Myocyte (in vitro differentiated cells): ENCODE measurements at regions not wholly inside any gene's neighbourhood (a gene's known extent, or its start where the extent isn't known, plus 50 kb on each side); places are given as distances from the start of the nearest gene placed in this dataset.
"Not testable (repeated sequence)": the region's sequence is repeated elsewhere in the genome, so short reads cannot be mapped to it uniquely, and the experiment has no call there.

Source experiments
- DNase-seq: peaks from one replicate; pipeline ENCODE4 v3.0.0-alpha.2; 2012; ENCODE audit warnings: low read depth

DNA sequence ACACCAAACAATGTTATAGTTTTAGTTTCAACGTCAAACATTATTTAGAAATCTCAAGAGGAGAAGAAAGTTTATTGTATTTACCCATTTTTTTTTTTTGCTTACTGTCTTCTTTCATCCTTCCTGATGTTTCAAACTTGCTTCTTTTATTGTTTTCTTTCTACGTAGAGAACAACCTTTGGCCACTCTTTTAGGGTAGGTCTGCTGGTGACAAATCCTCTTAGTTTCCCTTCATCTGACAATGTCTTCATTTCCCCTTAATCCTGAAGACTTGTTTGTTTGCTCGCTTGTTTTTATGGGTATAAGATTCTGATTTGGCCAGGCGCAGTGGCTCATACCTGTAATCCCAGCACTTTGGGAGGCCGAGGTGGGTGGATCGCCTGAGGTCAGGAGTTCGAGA is 89.1 kb downstream of the RHOU start:
- DNase-seq: no peak

DNA sequence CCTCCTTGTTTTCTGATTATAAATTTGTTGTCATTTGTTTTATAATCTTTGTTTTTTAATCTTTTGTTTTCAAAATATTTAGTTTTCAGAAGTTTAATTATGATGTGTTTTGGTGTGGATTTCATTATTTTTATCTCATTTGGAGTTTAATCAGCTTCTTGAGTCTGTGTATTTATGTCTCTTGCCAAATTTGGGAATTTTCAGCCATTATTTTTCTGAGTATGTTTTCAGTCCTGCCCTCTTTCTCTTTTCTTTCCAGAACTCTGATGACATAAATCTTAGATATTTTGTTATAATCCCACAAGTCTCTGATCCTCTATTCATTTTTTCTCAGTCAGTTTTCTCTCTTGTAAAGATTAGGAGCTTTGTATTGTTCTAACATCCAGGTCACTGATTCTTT is 89.8 kb downstream of the RHOU start:
- DNase-seq: no peak

DNA sequence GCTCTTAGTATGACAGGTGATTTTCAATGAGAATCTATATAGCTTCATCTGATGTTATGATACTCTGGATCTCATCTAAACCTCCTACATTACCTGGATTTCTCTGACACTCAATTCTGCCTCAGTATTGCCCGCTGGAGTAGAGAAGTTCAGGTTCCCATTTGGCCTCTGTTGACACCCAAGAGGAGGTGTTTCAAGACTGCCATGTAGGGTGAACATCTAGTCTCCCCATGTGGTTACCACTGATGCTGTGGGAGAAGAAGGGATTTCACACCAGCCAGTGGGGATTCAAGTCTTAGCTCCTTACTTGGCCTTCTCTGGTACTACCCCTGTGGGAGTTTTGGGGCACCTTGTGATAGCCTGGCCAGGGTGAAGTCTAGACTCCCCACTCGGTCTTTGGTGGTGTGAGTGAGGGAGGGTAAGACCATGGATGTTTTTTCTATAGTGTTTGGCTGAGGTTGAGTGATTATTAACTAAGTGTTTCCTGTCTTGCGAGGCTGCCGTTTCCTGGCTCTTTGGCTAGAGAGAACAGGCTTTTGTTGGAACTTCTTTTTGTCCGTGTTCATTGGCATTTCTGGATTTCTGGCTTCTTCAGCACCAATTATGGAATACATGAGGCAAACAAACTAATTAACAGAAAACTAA is 90.7 kb downstream of the RHOU start:
- no peak for DNase-seq

DNA sequence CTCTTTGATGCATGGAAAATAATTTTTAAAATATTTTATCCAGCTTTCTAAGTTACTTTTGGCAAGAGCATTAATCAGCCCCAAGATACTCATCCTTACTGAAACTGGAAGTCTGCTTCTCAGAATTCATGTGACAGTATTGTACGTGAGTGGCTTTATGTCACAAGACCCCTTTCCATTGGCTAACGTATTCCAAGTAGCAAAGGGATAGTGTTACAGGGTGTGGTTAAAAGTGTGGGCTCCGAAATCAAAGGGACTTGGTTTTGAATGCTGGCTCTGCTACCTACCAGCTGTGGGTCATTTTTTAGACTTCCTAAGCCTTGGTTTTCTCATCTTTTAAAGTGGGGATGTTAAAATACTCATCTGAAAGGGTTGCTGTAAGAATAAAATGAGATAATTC is 91.7 kb downstream of the RHOU start:
- no peak for DNase-seq

DNA sequence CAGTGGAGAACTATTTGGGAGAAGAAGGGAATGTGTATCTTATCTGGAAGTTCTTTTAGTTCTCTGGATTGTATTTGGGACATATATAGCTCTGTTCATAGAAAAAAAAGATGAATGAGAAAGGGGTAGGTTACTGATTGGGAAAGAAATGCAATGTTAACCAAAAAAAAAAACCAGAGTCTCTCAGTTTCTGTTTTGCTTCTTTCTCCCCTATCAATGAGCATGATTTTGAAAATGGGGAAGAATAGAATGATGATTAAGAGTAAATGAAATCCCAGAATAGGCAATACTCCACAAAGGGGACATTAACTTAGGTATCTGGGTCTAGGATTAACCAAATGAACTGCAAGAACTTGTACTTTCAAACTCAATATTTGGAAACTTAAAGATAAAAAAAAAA is 92.9 kb downstream of the RHOU start:
- no peak for DNase-seq

DNA sequence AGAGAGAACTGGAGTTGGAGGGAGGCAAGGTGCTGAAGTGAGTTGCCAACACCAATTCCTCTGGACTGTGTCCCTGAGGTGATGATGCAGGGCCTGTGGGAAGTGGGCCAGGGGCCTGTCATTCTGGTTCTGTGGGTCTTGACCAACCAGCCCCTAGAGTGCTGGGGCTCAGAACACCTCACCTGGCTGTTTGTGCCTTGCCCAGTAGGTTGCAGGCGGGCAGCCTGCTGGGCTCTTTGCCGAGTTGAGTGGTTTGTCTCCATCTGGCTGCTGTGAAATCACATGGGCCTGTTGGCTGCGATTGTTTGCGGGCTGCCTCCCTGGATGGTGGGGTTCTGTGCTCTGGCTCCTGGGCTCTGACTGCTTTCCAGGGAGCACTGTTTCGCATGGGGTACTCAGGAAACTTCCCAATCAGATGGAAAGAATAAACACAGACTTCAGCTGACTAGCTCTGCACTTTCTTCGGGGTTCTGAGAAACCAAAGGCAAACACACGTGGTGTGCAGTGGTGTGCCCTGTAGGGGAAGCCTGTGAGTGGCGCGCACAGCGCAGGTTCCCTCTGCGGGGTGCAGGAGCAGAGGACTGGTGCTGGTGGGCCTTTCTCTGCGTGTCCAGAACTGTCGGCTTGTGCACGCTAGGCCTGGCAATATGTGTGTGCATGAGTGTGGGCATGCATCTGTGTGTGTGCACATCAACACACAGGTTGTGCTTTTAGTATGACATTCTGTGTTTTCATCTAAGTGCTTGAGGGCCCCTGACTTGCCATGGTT is 95.1 kb downstream of the RHOU start:
- no peak for DNase-seq

DNA sequence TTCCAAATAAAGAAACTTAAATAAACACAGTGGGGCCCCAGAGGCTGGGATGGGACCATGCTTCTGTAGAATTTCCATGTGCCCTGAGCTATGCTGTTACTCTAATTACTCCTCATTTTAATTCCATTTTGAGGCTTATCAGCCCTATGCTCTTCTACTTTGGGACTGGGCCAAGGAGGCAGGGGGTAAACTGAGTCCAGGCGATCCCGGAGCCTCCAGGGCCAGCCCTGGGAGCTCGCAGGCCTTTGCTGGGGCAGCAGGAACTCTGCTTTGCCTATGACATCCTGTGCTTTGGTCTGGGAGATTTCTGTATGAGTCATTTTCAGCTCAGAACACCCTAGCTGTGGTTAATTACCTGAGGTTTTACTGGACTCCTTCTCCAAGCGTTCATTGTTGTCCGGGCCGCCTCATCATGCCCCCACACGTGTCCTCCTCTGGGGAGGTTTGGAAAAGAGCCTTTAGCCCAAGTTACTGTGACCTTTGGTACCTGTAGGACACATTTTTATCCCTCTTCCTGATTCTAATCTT is 95.7 kb downstream of the RHOU start:
- no peak for DNase-seq

DNA sequence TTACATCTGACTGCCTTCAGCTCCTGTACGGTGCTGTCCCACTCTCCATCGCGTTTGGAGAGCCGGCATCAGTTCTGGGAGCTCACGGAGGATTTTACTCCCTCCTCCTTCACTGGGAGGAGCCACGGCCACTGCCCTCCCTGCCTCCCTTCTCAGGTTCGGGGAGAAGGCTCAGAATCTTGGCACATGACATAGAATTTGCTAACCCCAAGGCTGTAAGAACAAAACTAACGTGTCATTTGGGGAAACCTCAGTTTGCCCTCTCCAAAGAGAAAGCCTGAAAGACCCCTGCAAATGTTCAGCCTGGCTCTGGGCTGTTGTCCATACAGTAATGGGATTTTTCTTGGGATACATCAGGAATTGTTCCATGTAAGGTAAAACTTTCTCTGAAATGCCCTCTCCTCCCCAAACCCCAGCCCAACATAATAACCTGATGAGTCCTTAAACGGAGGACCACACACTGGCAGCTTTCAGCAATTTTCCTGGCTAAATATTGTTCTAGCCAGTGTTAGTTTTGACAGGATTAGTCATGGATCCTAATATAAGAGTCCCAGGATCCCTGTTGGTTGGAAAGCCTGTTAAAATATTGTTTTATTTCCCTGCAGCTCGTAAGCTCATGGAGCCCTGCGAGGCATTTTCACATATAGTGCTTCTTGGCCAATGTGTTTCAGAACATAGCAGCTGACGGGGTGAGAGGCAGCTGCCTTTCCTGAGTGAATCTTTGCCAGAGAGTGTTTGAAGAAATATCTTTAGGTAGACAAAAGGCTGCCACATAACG is 98.8 kb downstream of the RHOU start:
- DNase-seq: no peak

DNA sequence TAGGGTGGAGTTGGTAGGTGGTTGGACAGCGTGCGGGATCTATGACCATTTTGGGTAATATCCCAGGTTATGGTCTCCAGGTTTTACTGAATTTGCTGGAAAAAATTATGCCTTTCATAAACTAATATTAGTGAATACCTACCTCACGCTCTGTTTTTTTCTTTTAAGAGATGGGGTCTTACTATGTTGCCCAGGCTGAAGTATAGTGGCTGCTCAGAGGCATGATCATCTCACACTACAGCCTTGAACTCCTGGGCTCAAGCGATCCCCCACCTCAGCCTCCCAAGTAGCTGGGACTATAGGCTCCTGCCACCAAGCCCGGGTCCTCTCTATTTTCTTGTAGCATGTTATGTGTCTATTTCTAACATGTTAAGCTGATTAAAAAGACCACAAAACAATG is 100.2 kb downstream of the RHOU start:
- no peak for DNase-seq

DNA sequence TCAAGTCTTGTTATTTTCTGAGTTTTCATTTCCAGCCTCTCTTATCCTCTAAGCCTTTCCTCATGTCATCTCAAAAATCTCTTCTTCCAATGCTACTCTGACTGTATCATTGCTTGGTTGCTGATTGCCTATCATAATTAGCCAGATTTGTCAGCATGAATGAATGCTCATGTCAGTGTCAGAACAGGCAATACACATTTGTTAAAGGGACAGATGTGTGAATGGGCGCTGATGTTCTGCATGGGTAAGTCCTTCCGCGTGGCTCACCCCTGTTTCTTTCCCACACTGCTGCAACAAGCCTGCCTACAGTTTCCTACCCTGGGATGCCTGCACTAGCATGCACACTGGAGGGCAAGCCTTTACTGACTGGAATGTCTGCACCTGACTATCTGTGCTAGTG is 100.6 kb downstream of the RHOU start:
- DNase-seq: no peak

DNA sequence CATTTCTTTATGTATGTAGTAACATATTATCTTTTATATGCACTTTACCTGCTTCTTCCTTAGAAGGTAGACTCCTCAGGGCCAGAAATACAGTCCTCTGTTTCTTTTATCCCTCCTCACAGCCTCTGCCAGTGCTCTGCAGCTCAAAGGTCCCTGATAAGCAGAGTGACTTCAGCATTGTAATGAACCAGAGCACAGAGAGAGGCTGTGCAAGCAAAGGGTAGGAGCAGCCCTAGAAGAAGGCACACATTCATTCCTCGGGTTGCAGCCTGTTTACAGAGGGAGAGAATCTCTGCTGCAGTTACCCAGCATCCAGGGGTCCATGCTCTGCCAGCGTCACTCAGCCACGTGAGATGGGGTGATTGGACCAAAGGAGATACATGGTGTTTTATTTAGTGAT is 101.1 kb downstream of the RHOU start:
- DNase-seq: no peak

DNA sequence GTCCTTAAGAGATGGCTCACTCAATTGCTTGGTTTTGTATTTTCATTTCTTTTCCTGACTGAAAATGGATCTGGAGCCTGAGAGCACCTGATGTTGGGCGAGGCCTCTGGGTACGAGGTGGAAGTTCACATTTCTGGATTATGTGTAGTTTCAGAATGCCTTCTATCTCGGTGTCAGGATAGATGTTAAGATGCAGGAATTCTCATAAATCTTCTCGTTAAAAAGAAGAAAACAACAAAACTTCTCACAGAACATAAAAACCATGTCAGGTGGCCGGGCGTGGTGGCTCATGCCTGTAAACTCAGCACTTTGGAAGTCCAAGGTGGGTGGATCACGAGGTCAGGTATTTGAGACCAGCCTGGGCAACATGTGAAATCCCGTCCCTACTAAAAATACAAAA is 101.8 kb downstream of the RHOU start:
- DNase-seq: no peak

DNA sequence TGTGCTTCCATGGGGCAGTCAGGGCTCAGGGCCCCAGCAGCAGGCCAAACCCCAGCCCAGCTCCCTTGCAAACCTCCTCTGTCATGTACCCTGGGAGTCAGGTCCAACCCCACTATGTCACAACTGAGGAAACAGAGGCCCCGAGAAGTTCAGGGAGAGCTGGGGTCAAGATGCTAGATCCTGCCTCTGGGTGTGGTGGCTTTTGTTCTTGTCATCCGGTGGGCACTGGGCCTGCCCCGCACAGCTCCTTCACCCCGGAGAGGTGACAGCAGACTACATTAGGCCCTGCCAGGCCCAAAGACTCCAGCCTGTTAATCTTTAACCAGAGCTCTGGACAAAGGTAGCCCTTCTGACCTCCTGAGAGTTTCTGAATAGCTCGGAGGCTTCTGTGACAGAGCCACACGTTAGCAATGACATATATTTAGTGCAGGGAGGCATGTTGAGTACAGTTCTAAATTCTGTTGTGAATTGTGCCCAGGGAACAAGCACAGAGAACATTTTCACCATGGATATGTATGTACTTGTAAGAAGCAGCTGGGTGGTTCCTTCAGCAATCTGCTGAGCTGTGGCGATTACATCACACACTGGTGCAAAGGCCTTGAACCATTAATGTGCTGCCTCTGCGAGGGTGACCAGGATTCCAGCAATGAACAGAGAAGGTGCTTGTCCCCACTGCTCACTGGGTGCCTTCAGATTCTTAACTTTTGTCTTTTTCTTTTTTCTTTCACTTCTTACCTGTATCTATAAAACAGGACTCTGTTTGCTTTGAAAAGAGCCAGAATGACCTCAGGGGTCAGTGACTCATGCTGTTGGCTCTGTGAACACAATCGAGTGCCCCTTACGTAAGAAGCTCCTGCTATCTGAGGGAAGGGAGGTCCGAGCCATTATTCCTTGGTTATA is 102.8 kb downstream of the RHOU start:
- DNase-seq: peak; percentile 56

DNA sequence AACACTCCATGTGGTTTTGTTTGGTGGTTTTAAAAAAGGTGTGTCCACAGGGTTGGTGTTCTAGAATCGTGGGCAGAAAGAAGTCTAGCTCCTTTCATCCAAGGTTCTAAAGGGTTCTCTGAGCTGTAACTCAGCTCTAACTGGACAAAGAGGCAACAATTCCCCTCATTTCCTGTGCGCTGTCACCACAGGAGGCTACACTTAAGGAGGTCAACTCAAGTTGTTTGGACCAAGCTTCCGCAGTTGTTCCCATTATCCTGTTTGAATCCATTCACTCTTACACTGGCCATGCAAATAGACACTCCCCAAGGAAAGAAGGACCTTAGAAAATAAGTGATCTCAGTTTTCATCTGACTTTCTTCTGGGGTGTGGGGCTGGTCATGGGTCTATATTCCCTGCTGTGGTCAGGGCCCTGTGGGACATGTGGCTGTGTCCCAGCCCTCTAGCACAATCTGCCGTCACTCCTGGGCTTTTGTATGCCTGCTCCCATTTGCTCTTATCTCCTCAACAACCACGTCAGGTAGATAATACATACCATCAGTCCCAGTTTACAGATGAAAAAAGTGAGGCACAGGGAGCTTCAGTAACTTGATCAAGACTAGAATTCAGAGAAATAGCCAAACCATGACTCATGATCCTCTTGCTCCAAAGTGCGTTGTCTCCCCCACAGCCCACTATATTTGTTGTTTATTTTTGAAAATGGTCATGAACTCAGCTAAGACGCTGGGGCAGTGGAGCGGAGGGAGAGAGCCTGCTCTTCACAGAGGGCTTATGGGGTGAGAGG is 103.6 kb downstream of the RHOU start:
- no peak for DNase-seq

DNA sequence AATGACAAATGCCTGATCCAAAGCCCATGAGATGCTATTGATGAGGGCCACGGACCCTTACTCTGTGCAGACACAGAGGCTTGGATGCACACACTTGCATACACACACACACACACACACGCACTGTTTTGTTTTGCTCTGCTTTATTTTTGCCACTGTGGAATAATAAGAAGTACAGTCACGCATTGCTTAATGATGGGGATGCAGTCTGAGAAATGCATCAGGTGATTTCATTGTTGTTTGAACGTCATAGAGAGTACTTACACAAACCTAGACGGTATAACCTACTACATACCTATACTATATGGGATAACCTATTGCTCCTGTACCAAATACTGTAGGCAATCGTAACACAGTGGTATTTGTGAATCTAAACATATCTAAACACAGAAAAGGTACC is 104.4 kb downstream of the RHOU start:
- no peak for DNase-seq

DNA sequence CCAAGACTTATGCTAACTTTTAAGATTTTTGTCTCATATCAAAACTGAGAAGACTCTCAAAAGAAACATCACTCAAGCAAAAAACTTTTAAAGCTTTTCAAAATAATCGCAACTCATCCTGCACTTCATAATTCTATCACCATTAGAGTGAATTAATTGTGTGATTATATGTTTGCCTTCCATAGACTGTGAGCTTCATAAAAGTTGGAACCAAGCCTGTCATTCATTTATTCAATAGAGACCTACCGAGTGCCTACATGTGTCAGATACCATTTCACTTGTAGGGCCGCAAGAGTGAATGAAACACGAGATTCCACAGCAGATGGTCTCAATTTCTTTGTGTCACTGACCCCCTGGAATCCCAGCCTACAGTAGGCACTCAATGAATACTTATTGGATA is 106.4 kb downstream of the RHOU start:
- DNase-seq: no peak

DNA sequence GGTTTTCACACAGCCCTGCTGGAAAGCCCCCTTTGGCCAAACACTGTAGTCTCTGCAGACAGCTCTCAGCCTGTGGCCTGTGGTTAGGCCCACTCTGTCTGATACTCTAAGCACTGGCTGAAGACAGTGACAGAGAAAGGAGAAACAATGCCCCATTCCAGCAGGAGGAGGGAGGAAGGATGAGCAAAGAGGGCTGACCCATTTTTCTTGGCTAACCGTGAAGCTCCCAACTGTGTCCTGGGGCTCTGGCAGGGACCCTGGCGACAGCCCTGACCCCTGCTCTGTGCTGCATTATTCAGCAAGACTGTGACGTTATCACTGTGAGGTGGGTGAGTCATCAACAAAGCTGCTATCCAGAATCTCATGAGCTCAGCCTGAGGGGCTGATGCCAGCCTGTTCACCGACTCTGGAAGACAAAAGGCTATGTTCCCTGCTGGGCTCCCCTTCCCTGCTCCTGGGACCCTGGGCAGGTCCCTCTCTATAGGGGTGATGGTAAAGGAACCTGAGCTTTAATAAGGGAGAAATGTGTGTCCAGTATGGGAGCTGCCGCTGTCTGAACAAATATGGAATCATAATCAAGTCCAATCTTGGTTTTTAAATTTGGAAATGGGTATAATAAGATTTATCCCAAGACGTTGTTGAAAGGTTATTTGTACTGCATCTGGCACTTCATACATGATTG is 107.0 kb downstream of the RHOU start:
- DNase-seq: peak; percentile 51

DNA sequence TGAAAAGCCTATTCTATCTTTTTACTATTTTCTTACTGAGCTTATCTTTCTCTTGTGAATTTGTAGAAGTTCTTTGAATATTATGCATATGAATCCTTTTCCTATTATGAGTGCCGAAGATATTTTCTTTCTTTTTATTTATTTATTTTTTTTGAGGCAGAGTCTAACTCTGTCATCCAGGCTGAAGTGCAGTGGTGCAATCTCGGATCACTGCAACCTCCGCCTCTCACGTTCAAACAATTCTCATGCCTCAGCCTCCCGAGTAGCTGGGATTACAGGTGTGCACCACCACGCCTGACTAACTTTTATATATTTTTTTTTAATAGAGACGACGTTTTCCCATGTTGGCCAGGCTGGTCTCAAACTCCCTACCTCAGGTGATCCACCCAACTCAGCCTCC is 109.8 kb downstream of the RHOU start:
- no peak for DNase-seq

DNA sequence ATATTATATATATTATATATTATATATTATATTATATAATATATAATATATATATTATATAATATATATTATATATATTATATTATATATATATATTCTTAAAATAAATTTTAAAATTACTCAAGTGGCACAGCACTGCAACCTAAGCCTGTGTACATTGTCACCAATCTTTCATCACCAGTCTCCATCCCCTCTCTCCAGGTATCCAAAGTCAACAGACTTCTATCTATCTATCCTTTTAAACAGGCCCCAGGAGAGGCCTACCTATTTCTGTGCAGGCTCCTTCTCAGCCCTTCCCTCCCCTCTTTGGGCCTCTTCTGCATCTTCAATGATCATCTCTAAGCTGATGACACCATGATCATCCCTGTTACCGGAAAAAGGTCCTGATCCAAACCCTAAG is 111.7 kb downstream of the RHOU start:
- no peak for DNase-seq

DNA sequence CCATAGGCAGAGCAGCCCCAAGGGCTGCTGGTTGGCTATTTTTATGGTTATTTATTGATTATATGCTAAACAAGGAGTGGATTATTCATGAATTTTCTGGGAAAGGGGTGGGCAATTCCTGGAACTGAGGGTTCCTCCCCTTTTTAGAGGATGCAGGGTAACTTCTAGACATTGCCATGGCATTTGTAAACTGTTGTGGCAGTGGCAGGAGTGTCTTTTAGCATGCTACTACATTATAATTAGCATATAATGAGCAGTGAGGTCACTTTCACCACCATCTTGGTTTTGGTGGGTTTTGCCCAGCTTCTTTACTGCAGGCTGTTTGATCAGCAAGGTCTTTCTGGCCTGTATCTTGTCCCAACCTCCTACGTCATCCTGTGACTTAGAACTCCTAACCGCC is 112.2 kb downstream of the RHOU start:
- DNase-seq: not testable (repeated sequence)
